C4-2B (cell line): ENCODE measurements at regions not wholly inside any gene's neighbourhood (a gene's known extent, or its start where the extent isn't known, plus 50 kb on each side); places are given as distances from the start of the nearest gene placed in this dataset.

Source experiments
- ZFX ChIP-seq: fragments of 450-650 bp; IDR thresholded peaks from 2 replicates; pipeline ENCODE4 v1.6.1; 2017
- TF ChIP-seq, protein P1 (sequence below): fragments of 450-650 bp; conservative IDR thresholded peaks from 2 replicates; pipeline ENCODE4 v1.5.1; 2017; ENCODE audit warnings: mild to moderate bottlenecking

- TF ChIP-seq, protein P1, sequence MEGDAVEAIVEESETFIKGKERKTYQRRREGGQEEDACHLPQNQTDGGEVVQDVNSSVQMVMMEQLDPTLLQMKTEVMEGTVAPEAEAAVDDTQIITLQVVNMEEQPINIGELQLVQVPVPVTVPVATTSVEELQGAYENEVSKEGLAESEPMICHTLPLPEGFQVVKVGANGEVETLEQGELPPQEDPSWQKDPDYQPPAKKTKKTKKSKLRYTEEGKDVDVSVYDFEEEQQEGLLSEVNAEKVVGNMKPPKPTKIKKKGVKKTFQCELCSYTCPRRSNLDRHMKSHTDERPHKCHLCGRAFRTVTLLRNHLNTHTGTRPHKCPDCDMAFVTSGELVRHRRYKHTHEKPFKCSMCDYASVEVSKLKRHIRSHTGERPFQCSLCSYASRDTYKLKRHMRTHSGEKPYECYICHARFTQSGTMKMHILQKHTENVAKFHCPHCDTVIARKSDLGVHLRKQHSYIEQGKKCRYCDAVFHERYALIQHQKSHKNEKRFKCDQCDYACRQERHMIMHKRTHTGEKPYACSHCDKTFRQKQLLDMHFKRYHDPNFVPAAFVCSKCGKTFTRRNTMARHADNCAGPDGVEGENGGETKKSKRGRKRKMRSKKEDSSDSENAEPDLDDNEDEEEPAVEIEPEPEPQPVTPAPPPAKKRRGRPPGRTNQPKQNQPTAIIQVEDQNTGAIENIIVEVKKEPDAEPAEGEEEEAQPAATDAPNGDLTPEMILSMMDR = no peak
- TF ChIP-seq ZFX = no peak
Measured at GRCh38 chr11:70812472-70812871, 414.1 kb downstream of the CTTN start.
